HG03196 (cell line): ENCODE measurements at regions not wholly inside any gene's neighbourhood (a gene's known extent, or its start where the extent isn't known, plus 50 kb on each side); places are given as distances from the start of the nearest gene placed in this dataset.
A peak's percentile ranks its signal among the peaks of the same experiment; 100 is the strongest.

Experiments used
- ATAC-seq: cut with Tn5 transposase; IDR thresholded peaks from one replicate; pipeline ENCODE4 v1.9.1; 2021; ENCODE audit not compliant: unreplicated experiment

DNA sequence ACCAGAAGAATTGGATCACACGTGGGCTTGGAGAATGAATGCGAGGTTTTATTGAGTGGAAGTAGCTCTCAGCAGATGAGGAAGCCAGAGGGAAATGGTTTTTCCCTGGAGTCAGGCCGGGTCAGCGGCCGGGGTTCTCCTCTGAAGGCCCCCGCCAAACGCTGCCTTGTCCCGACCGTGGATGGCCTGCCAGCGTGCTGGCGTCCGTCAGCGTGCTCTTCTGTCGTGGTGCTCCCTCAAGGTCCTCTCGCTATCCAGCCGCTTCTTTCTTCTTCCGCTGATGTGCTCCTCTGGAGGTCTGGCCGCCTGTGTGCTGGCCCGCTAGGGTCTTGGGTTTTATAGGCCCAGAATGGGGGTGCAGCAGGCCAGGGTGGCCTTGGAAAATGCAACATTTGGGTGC is 632.2 kb downstream of the TRAM1L1 start:
- ATAC-seq: no peak

DNA sequence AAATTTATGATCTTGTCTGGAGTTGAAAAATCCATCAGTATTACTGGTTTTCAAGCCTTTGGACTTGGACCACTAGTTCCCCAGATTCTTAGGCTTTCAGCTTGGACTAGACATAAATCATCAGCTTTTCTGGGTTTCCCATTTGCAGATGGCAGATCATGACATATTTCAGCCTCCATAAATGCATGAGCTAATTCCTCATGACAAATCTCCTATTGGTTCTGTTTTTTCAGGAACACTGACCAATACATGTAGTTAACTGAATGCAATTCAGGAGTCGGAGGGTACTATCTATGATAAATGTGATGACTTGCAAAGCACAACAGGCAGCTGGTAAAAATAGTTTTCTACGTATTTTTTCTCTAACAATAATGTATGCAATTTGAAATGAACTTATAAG is 635.6 kb downstream of the TRAM1L1 start:
- no peak for ATAC-seq

DNA sequence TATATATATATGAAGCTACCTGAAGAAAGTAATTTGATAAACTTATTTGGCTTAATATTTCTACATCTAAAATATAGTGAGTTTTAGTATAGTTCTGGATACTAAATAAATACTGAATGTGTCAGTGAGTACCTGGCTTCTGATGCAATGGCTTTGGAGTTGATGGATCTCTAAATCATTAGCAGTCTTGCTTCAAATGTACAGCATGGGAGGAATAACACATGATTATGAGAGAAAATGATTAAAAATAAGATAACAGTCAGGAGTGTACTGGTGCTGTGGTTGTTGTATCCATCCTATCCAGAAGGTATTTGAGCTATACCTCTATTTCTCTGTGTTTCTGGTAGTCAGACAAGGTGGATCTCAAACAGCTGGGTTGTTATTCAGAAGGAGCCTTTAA is 641.3 kb downstream of the TRAM1L1 start:
- no peak for ATAC-seq

DNA sequence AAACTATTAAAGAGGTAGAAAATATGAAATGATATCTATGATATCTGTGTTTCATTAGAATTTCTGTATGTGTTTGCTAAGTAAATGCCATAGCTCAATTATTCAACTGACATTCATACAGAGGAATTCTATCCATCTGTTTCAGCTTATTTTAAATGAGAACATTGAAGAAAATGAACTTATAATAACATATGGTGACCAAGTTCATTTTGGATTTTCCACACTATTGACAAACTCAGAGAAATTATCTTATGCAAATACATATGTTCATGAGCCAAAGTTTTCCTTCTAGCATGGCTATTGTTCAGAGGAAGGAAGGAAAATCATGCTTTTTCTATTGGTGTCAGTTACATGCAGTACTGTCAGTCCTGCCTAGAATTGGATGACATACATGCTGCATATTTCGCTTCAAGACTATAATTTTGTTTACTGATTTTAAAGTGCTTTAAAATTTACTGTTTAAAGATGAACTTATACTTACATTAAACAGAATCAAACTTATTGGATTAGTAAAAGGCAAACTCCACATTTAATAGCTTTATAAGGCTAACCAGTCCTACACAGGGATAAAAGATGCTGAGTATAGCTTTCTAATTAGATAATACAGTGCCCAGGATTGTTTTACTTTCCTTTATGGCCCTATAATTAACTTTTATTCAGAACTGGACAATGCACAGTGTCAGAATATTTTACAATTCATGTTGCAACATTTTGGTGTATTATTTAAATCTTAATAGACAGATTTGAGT is 646.2 kb downstream of the TRAM1L1 start:
- ATAC-seq: no peak

DNA sequence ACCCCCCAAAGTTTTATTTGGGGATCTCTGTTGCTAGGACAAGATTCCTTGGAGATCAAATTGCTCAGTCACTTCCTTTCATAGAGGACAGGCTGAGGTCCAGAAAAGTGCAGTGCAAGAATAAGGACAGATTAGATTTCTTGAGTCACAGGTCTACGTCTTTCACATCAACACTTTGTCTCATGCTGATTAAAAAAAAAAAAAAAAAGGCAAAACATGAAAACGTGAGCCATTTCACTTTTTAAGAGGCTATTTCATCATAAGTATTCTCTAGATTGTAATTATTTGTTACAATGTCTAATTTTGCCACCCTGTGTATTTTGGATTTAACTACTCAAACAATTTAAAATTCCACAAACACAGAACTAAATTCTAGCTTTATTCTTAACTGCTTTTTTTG is 647.0 kb downstream of the TRAM1L1 start:
- no peak for ATAC-seq

DNA sequence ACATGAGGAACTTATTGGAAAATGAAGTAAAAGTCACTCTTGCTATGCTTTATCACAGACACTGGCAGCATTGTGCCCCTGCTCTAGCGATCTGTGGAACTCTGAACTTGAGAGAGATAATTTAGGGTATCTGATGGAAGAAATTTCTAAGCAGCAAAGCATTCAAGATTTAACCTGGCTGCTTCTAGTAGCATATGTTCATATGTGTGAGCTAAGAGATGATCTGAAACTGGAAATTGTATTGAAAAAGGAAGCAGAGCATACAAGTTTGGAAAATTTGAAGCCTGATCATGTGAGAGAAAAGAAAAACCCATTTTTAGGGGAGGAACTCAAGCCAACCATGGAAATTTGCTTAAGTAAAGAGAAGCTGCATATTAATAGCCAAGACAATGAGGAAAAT is 657.7 kb downstream of the TRAM1L1 start:
- ATAC-seq: no peak

DNA sequence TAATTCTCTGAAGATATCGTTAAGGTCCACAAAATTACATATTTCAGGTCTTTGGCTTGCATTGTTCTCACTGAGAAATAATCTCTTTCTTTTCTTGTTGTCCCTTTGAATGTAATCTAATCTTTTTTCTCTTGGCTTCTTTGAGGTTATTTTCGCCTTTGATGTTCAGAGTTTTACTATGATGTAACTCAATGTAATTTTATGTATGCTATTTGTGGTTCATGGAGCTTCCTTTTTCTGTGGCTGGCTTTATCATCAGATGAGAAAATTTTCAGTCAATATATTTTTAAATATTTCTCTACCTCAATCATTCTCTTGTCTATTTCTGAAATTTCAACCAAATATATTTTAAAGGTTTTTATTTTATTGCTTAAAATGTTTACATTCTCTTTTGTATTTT is 672.2 kb downstream of the TRAM1L1 start:
- ATAC-seq: no peak

DNA sequence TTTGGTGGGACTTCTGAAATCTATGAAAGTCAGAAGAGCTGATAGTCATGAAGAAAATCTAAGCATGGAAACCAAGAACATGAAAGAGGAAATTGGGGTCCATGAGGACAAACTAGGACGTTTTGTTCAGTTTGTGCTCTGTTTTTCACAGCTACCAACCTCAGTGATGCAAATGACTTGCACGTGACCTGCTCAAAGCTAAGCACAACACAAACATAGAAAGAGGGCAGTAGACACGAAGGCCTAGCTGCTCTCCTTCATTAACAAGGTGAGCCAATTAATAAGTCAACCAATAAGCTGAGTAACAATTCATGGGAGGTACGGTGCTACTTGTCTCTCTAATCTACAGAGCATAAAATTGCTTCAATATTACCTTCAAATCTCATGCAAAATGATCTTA is 684.1 kb downstream of the TRAM1L1 start:
- ATAC-seq: no peak

DNA sequence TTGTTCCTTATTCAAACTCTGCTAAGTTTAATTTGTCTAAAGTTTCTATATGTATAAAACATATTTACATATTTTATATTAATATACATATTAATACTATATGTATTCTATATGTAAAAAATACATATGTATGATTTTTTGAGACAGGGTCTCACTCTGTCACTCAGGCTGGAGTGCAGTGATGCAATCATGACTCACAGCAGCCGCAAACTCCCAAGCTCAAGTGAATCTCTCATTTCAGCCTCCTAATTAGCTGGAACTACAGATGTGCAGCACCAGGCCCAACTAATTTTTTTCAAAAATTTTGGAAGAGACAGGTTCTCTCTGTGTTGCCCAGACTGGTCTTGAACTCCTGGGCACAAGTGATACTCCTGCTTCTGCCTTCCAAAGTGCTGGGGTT is 684.9 kb downstream of the TRAM1L1 start:
- no peak for ATAC-seq

DNA sequence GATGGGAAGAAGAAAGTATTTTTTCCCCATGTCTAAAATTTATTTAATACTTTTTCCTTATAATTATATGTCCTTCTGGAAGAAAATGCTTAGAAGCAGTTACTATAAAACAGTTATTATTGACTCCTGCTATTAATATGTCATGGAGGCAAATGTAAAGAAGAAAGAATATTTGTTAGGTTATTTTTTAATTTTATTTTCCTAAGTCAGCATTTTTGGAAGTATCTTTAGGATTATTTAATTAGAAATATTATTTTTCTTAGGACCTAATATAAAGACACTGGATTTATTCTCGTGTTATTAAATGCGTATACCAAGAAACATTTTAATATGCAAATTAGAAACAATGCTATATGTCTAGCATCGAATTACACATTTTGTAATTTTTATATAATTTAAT is 687.7 kb downstream of the TRAM1L1 start:
- ATAC-seq: no peak

DNA sequence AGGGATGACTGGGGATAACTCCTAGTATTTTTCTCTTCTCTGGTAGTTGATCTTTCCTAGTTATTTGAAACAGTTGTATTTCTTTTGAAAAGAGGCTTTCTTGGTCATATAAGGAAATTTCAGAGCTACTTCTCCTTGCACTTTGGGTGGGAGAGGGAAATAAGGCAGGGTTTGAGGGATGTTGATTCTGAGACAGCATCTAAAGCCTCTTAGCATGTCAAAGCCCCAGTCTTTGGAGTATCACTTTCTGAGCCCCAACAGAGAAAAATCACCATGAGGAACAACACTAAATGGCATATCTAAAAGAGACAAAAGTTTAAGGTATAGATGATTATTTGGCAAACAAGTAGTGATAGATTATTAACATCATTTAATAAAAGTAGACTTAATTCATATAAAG is 688.1 kb downstream of the TRAM1L1 start:
- no peak for ATAC-seq

DNA sequence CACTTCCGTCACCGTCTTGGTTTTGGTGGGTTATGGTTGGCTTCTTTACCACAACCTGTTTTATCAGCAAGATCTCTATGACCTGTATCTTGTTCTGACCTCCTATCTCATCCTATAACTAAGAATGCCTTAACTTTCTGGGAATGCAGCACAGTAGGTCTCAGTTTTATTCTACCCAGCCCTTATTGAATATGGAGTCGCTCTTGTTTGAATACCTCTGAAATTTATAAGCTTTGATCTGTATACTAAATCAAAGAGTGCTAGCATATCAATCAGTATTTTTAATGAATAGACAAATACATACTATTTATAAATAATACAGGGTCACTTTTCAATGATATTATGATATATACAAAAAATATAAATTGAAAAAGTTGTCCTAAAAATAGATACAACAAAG is 690.0 kb downstream of the TRAM1L1 start:
- ATAC-seq: no peak

DNA sequence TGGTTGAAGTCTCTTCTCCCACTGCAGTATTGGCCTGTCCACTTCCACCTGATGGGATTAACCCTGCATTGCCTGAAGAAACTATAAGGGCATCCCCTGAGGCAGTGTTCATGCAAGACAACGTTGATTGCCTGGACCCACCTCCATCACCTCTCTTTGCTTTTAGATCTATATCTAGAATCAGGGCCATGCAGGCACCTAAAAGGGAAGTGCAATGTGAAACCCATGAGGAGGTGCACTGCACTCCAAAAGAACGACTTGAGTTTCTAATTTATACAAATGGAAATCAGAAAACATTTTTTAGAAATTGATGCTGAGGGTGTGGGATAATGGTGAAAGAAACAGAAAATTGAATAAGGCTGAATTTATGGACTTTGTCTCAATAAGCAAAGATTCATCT is 694.4 kb downstream of the TRAM1L1 start:
- no peak for ATAC-seq

DNA sequence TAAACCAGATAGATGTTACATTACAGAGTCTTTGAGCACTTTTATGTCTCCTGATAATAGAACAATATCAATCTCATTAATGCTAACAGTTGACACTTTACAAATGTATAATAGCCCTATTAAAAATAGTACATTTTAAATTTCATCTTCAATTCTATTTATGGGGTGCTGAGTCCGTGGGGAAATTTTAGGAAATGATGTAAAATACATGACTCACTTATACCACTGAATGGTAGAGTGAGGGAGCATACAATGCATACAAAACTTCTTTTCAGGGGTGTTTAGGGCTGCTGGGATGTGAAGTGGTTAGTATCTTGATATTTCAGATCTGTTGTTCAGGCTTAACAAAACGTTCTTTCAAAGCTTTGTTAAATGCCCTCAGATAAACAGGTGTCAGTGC is 696.2 kb downstream of the TRAM1L1 start:
- ATAC-seq: no peak

DNA sequence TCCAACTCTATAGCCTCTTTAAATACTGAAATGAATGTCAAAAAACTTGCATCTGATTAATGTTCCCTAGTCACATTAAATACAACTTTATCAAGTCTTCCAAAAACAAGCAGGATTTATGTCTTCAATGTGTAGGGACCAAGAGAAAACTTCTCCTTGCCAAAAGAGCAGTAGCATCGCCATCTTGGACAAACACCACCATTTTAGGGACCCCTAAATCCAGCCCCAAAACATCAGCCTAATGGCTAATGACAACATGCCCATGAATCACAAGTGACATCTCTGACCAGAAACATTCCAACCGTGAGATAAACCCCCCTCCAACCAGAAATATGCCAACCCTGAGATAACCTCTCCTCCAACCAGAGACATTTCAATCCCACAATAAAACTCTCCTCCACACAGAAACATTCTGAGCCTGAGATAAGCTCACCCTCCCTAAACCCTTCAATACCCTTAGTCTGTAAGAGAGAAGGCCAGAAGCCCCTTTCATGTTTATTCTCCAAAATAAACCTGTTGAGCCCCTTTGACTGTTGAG is 697.4 kb downstream of the TRAM1L1 start:
- ATAC-seq: no peak

DNA sequence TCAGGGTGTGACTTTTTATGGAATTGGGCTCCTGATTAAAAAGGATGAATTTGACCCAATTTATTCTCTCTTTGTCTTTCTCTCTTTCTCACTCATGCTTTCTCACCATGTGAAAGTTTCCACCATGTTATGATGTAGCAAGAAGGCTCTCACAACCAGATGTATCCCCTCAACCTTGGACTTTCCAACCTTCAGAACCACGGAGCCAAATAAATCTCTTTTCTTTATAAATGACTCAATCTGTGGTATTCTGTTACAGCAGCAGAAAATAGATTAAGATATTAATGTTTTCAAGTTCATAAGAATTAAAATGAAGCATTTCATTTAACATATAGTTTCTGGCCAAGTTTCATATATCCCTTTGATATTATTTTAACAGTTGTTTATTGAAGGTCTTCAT is 698.5 kb downstream of the TRAM1L1 start:
- no peak for ATAC-seq

DNA sequence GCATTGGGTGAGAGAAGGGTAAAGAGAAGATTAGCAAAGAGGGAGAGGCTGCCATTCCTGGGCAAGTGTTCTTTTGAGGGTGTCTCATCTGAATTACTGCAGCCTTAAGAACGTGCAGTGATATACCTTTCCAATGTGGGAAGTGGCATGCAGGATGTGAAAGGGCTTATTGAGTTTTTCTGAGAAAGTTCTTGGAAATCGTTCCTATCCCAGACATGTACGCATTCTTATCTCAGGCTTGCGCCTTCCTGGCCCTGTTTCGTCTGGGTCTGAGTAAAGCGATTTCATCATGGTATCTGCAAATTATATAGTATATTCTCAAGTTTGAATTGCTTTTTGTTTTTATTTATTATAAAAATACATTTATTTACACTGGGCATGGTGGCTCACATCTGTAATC is 699.8 kb downstream of the TRAM1L1 start:
- ATAC-seq: no peak

DNA sequence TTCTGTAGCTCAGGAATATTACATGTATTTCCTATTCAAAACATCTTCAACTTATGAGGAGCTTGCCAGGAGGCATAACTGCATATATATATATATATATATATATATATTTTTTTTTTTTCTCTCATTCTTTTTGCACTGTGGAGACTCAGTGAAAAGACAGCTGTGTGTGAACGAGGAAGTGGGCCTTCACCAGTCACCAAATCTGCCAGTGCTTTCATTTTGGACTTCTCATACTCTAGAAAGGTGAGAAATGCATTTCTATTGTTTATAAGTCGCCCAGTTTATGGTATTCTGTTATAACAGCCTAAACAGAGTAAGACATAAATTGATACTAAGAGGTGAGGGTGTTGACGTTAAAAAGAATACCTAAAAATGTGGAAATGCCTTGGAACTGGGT is 710.6 kb downstream of the TRAM1L1 start:
- ATAC-seq: no peak

DNA sequence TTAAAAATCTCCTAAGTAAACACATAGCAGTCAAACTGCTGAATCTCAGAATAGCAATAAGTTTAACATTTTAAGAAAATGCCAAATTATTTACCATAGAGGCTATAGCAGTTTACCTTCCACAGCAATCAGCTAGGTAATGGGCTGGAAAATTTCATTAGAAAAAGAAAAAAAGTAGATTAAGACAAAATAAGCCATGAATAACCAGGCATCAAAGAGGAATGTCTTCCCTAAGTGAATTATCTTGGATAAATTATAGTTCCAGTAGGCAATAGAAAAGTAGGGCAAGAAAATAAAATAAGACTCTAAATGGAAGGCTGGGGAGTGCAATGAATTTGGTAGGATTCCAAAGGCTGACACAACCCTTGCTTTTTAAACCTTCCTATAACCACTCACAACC is 722.8 kb downstream of the TRAM1L1 start:
- no peak for ATAC-seq

DNA sequence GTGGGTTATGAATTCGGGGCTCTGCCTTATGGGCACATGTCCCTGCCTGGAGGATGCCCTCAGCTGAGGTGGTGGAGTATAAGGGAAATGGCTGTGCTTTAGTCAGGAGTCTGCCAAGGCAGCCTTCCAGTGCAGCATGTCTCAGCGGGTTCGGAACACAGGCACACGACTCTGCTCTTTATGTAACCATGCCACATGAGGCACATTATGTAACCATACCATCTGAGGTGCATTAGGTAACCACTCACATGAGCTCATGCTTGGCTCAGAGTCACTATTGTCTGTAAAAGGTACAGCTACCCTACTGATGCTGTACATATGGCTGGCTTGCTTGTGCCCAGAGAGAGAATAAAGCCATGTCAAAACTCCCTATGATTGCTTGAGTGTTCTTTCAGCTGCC is 723.6 kb downstream of the TRAM1L1 start:
- ATAC-seq: no peak

DNA sequence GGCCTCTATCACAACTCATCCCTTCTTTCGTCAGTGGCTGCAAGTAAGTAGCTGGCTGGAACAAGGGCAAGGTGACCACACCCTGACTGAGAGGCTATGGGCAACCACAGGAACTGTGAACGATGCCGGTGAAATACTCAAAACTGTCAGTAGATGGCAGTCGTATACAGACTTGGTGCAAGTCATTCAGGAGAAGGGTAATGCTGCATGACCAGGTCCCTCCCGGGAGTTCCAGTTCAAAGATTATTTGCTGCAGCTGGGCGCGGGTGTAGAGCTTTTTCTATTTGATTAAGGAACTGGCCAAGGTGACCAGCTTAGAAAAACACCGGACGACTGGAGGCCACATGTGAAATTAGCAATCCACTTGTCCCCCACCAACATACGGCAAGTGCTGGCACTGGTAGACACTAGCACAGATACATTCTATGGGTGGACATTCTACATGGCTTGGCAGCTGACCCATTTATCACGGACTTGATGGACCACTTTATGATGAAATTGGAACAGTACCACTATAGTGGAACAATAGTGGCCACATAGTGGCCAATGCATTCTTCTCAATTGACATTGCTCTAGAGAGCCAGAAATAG is 726.6 kb downstream of the TRAM1L1 start:
- ATAC-seq: peak; percentile 93

DNA sequence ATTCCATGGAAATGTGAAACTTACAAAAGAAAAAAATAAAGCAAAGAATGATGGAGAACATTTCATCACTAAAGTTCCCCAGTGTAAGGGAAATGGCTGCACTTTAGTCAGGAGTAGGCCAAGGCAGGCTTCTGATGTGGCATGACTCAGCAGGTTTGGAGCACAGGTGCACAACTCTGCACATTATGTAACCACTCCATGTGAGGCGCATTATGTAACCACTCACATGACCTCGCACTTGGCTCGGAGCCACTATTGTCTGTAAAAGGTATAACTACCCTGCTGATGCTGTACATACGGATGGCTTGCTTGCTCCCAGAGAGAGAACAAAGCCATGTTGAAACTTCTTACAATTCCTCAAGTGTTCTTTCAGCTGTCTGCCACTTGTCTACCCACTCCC is 727.6 kb downstream of the TRAM1L1 start:
- ATAC-seq: no peak

DNA sequence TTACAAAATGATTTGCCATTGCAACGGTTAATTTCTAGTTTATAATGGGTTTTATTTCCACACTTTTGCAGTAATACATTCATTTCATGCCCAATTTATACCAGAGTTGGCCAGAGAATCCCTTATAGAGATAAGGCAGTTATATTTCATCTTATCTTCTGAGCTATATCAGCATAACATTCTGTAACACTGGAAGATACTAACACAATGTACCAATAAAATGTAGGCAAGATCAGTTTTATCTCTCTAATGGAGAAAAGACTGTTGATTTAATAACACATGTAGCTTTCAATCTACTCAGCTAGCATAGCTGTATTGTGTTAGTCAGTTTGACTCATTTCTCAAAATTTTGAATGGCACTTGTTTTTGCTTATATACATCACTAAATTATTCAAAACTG is 738.6 kb downstream of the TRAM1L1 start:
- ATAC-seq: no peak
